Renal cortex interstitium (tissue), 11 donors: ENCODE measurements at regions not wholly inside any gene's neighbourhood (a gene's known extent, or its start where the extent isn't known, plus 50 kb on each side); places are given as distances from the start of the nearest gene placed in this dataset.
"Not testable (repeated sequence)": the region's sequence is repeated elsewhere in the genome, so short reads cannot be mapped to it uniquely, and the experiment has no call there.

Experiments
- DNase-seq, 11 donors: peaks; one replicate each; pipeline ENCODE4 v3.0.0-alpha.2; 2013; ENCODE audit warnings: low read depth in 9 of 11, low spot score in 4 of 11; ENCODE audit errors: extremely low read depth in 1 of 11

- not testable (repeated sequence) for DNase-seq
Observed at GRCh38 chr18:15001038-15001794, 253.2 kb downstream of the ANKRD30B start.

DNA sequence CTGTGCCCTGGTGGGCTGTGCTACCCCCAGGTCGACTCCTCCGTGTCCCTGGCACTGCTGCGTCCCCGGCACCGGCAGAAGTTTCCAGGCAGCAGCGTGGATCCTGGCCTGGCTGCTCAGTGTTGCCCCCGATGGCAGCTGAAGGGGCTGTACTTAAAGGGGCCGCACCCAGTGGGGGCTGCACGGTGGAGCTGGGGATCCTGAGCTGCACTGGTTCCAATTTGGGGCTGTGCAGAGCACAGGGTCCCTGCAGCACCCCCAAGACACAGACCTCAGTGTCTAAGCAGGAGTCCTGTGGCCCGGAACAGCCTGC is 253.8 kb downstream of the ANKRD30B start:
- not testable (repeated sequence) for DNase-seq

GRCh38 chr18:15002765-15003164 is 254.8 kb downstream of the ANKRD30B start:
- not testable (repeated sequence) for DNase-seq

GRCh38 chr18:15003231-15003630 is 255.3 kb downstream of the ANKRD30B start:
- not testable (repeated sequence) for DNase-seq

DNA sequence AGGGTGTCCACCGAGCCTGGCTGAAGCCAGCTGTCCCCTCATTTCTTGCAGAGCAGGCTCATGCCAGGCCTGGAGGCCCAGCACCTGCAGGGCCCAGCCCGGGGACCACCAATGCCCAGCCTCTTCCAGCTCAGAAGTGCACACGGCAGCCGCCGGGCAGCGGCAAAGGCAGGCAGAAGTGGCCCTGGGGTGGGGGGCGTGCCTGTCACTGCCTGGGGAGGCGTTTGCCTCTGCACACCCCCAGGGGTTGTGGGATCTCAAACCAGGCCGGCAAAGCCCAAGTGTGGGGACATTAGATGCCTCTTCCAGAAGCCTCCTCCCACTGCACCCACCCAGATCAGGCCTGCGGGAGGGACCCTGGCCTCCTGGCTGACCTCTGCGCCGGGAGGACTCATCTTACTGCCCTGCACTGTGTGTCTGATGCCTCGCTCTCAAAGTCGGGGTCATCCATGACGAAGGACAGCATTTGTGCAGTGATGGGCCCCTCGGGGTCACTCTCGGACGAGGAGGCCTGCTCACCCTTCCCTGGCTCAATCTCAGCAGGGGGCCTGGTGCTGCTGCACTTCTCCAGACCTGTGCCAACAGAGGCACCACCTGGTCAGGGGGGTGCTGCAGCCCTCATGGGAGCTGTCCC is 255.8 kb downstream of the ANKRD30B start:
- not testable (repeated sequence) for DNase-seq

DNA sequence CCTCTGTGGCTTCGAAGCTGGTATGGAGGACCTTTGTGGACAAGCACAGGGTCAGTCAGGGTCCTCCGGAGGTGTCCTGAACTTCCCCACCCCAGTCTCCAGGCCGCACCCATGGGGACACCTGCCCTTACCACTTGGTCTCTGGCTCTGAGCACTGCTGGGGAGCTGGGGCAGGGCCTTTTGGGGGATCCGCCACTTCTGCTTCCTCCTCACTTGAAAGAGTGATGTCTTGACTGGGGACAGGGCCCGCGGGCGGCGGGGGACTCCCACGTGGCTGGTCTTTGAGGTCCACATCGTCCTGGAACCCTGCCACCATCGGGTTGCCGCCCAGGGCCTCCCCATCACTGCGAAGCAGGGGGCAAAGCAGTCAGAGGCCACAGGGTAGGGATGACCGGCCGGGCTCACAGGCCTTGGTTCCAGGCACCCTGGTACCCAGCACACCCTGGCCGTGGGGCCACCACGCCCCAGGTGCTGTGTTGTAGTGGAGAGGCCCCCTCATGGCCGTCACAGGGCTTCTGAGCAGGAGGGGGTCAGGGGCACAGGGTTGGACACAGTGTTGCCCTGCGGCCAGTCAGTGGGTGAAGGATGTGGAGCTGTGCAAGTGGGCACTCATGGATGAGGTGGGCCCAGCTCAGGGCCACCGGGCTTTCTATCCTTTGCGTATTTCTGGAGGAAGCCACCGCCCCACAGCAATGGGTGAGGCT is 256.4 kb downstream of the ANKRD30B start:
- DNase-seq = not testable (repeated sequence)

GRCh38 chr18:15005313-15006130 is 257.6 kb downstream of the ANKRD30B start:
- DNase-seq = no peak

DNA sequence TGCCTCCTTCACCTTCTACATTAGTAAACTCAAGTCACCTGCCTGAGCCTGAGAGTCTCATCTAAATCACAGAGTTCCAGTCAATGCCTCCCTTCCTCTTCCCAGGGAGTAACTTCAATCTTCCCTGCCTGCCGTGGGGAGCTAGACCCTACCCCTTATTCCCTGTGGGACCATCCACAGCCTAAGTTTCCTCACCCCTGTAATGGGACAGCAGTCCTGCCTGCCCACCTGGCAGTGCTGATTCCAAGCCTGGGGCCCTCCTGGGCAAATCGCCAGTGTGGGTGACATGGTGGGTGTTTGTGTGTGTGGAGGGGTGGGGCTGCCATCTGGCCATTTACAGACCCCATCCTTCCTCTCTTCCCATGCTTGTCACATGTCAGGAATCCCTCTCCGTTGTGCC is 258.6 kb downstream of the ANKRD30B start:
- DNase-seq = not testable (repeated sequence)

- not testable (repeated sequence) for DNase-seq
Observed at GRCh38 chr18:15026041-15026440, 278.1 kb downstream of the ANKRD30B start.

- DNase-seq = not testable (repeated sequence)
Observed at GRCh38 chr18:15028037-15028436, 280.1 kb downstream of the ANKRD30B start.

DNA sequence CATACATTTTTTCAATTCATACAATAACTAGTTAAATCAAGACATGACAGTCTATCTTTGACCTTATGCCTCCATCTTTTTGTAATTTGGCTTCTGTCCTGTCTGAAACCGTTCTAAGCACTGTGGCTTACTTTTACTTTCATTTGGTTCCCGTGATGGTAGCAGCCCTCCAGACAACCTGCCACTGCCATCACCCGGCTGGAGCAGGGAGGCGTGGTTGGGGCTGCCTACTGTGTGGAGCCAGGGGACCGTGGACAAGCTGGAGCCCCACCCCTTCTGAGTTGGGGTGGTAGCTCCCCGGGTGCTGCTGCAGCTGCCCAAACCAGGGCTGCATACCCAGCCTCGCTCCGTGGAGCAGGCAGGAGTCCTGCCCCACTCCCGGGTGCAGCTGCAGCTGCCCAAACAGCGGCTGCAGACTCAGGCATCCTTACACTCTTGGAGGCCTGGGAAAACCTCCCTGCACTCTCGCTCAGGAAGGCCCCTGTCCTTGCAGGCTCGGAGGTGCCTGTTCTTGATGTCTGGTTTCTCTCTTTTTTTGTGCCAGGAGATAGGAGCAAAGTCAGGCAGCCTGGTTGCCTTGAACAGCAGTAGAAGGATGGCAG is 312.4 kb downstream of the ANKRD30B start:
- not testable (repeated sequence) for DNase-seq

GRCh38 chr18:15061289-15061896 is 313.4 kb downstream of the ANKRD30B start:
- DNase-seq = not testable (repeated sequence)

- DNase-seq = not testable (repeated sequence)
Observed at GRCh38 chr18:15066434-15066833, 318.5 kb downstream of the ANKRD30B start.

DNA sequence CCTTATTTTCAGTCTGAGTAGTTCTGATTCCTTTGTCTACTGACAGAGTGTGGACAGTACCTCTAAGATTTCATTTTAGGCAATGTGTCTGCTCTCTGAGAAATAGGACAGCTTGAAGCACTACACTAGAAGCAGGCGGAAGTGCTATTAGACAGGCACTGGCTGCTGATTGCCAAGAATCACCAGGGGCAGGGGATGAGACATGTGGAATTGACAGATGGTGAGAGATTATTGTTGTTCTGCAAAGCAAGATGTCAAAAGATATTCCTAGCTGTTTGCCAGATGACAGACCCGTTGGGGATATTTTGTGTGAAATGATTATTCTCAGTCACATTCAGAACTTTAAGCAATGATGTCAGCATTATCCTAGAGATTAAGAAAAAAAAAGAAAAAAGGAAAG is 323.3 kb downstream of the ANKRD30B start:
- DNase-seq = not testable (repeated sequence)
